Upper lobe of left lung (tissue), 4 donors: ENCODE measurements at regions not wholly inside any gene's neighbourhood (a gene's known extent, or its start where the extent isn't known, plus 50 kb on each side); places are given as distances from the start of the nearest gene placed in this dataset.

Source experiments
- CTCF ChIP-seq, 6 experiments: fragments of 450-650 bp in 4 of 6; fragments of 200-600 bp in 2 of 6; sonication (generic) in 2 of 6; IDR thresholded peaks; one replicate each; pipeline ENCODE4 v1.5.1; 2016 to 2019; ENCODE audit warnings: antibody characterized with exemption in 6 of 6
- EP300 ChIP-seq, 4 donors: sonication (generic); formaldehyde crosslinking; IDR thresholded peaks; one replicate each; pipeline ENCODE4 v1.5.1; 2017; ENCODE audit warnings: antibody characterized with exemption in 4 of 4, control low read depth in 2 of 4
- POLR2A ChIP-seq, 4 donors: fragments of 450-650 bp; IDR thresholded peaks; one replicate each; pipeline ENCODE4 v1.5.1; 2016 to 2017; ENCODE audit warnings: antibody characterized with exemption in 4 of 4, mild to moderate bottlenecking in 2 of 4
- POLR2AphosphoS5 ChIP-seq, 2 donors: sonication (generic); formaldehyde crosslinking; IDR thresholded peaks; one replicate each; pipeline ENCODE4 v1.5.1; 2017; ENCODE audit warnings: antibody characterized with exemption in 2 of 2

GRCh38 chr10:3909339-3909738 lies 124.3 kb upstream of the KLF6 start:
- TF ChIP-seq CTCF (IDR thresholded peaks at IDR 0.05) (no peak), POLR2AphosphoS5 (IDR thresholded peaks at IDR 0.05) (no peak), POLR2A (IDR thresholded peaks at IDR 0.05) (no peak), EP300 (IDR thresholded peaks at IDR 0.05) (no peak)
